PC-3 (cell line): ENCODE measurements at regions not wholly inside any gene's neighbourhood (a gene's known extent, or its start where the extent isn't known, plus 50 kb on each side); places are given as distances from the start of the nearest gene placed in this dataset.

Experiments
- EZH2 ChIP-seq: fragments of 300-600 bp; sonication (generic); IDR thresholded peaks from one replicate; pipeline ENCODE4 v1.6.1; 2017; ENCODE audit warnings: antibody characterized with exemption, mild to moderate bottlenecking, low read length; ENCODE audit not compliant: unreplicated experiment
- EZH2phosphoT487 ChIP-seq: fragments of 300-600 bp; sonication (generic); IDR thresholded peaks from 2 replicates; pipeline ENCODE4 v1.6.1; 2018; ENCODE audit warnings: mild to moderate bottlenecking, antibody characterized with exemption, low read length, borderline replicate concordance
- TF ChIP-seq, protein P1 (sequence below): fragments of 300-600 bp; sonication (generic); conservative IDR thresholded peaks from 2 replicates; pipeline ENCODE4 v1.5.1; 2017; ENCODE audit warnings: antibody characterized with exemption, low read depth, mild to moderate bottlenecking, low read length

DNA sequence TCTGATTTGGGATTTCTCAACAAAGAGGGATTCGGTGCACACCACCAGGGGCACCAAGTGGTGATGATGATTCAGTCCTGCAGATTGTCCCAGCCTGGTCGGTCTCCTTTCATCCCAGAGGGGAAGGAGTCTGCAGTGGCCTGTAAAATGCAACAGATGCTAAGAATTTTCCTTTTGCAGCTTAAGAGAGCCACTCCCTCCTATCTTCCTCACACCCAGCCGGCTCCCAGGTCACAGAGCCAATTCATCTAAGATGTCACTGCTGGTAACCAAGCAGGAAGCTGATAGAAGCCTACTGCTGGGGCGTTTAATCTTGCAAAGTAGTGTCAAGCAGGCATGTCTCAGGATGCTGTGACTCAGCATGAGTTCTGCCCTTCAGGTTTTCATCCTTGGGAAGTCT, 203.8 kb upstream of the LRFN2 start:
- TF ChIP-seq, protein P1, sequence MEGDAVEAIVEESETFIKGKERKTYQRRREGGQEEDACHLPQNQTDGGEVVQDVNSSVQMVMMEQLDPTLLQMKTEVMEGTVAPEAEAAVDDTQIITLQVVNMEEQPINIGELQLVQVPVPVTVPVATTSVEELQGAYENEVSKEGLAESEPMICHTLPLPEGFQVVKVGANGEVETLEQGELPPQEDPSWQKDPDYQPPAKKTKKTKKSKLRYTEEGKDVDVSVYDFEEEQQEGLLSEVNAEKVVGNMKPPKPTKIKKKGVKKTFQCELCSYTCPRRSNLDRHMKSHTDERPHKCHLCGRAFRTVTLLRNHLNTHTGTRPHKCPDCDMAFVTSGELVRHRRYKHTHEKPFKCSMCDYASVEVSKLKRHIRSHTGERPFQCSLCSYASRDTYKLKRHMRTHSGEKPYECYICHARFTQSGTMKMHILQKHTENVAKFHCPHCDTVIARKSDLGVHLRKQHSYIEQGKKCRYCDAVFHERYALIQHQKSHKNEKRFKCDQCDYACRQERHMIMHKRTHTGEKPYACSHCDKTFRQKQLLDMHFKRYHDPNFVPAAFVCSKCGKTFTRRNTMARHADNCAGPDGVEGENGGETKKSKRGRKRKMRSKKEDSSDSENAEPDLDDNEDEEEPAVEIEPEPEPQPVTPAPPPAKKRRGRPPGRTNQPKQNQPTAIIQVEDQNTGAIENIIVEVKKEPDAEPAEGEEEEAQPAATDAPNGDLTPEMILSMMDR, result no peak
- no peak for TF ChIP-seq EZH2
- no peak for TF ChIP-seq EZH2phosphoT487
